CD4-positive, alpha-beta T cell treated with Interleukin-15 for 1 hour (primary cell): ENCODE measurements at regions not wholly inside any gene's neighbourhood (a gene's known extent, or its start where the extent isn't known, plus 50 kb on each side); places are given as distances from the start of the nearest gene placed in this dataset.

Source experiments
- DNase-seq: peaks from one replicate; pipeline ENCODE4 v3.0.0-alpha.2; 2020

GRCh38 chrX:14124562-14124961 lies 94.9 kb upstream of the GEMIN8 start:
- no peak for DNase-seq

- peak; percentile 25 for DNase-seq
Observed at GRCh38 chrX:14095702-14096101, 66.0 kb upstream of the GEMIN8 start.

GRCh38 chrX:14094191-14094590 lies 64.5 kb upstream of the GEMIN8 start:
- no peak for DNase-seq

GRCh38 chrX:14084466-14084865 lies 54.8 kb upstream of the GEMIN8 start:
- no peak for DNase-seq

GRCh38 chrX:14083783-14084182 lies 54.1 kb upstream of the GEMIN8 start:
- DNase-seq, result no peak

- no peak for DNase-seq
Observed at GRCh38 chrX:14079891-14080430, 50.3 kb upstream of the GEMIN8 start.
